Ascending aorta (tissue), 2 donors: ENCODE measurements at regions not wholly inside any gene's neighbourhood (a gene's known extent, or its start where the extent isn't known, plus 50 kb on each side); places are given as distances from the start of the nearest gene placed in this dataset.

Experiments used
- DNase-seq, 2 donors: peaks; one replicate each; pipeline ENCODE4 v3.0.0-alpha.2; 2019; ENCODE audit warnings: low spot score in 2 of 2
- H3K27ac ChIP-seq, 2 donors: fragments of 200-600 bp; sonication (generic); one replicate each; pipeline ENCODE4 v1.5.1; 2016 to 2017; ENCODE audit warnings: mild to moderate bottlenecking in 1 of 2
- H3K27me3 ChIP-seq: fragments of 200-600 bp; sonication (generic); one replicate; pipeline ENCODE4 v1.5.1; 2017
- H3K36me3 ChIP-seq, 2 donors: fragments of 200-600 bp; sonication (generic); one replicate each; pipeline ENCODE4 v1.5.1; 2016
- H3K4me1 ChIP-seq, 2 donors: fragments of 200-600 bp; sonication (generic); one replicate each; pipeline ENCODE4 v1.5.1; 2016 to 2017; ENCODE audit warnings: mild to moderate bottlenecking in 1 of 2
- H3K4me3 ChIP-seq, 2 donors: fragments of 200-600 bp; sonication (generic); one replicate each; pipeline ENCODE4 v1.5.1; 2016 to 2017; ENCODE audit warnings: mild to moderate bottlenecking in 1 of 2
- H3K9me3 ChIP-seq, 2 donors: fragments of 200-600 bp; sonication (generic); one replicate each; pipeline ENCODE4 v1.5.1; 2016
- intact Hi-C: fragments of 100-400 bp; cut with DNase I; formaldehyde crosslinking; loops from one replicate; pipeline ENCODE4 v1.15.1; 2023
- TF ChIP-seq, protein P1 (sequence below), 3 experiments: fragments of 200-600 bp in 2 of 3; fragments of 450-650 bp in 1 of 3; sonication (generic) in 2 of 3; IDR thresholded peaks; one replicate each; pipeline ENCODE4 v1.5.1; 2016 to 2019; ENCODE audit warnings: antibody characterized with exemption in 3 of 3, mild to moderate bottlenecking in 1 of 3, moderate library complexity in 1 of 3

- H3K4me3 ChIP-seq: no peak overlapping the region
- no peaks in the 10 kb centered on the region for H3K36me3 ChIP-seq
- DNase-seq: no peak
- H3K27me3 ChIP-seq: no peaks in the 10 kb centered on the region
- H3K27ac ChIP-seq: no peak overlapping the region
- intact Hi-C loops: no loop called here
- H3K9me3 ChIP-seq: no peaks in the 10 kb centered on the region
- no peaks in the 10 kb centered on the region for H3K4me1 ChIP-seq
- TF ChIP-seq, protein P1, sequence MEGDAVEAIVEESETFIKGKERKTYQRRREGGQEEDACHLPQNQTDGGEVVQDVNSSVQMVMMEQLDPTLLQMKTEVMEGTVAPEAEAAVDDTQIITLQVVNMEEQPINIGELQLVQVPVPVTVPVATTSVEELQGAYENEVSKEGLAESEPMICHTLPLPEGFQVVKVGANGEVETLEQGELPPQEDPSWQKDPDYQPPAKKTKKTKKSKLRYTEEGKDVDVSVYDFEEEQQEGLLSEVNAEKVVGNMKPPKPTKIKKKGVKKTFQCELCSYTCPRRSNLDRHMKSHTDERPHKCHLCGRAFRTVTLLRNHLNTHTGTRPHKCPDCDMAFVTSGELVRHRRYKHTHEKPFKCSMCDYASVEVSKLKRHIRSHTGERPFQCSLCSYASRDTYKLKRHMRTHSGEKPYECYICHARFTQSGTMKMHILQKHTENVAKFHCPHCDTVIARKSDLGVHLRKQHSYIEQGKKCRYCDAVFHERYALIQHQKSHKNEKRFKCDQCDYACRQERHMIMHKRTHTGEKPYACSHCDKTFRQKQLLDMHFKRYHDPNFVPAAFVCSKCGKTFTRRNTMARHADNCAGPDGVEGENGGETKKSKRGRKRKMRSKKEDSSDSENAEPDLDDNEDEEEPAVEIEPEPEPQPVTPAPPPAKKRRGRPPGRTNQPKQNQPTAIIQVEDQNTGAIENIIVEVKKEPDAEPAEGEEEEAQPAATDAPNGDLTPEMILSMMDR (IDR thresholded peaks at IDR 0.05): no peak
Observed at GRCh38 chr6:33925936-33926335, 122.1 kb upstream of the MLN start.

DNA sequence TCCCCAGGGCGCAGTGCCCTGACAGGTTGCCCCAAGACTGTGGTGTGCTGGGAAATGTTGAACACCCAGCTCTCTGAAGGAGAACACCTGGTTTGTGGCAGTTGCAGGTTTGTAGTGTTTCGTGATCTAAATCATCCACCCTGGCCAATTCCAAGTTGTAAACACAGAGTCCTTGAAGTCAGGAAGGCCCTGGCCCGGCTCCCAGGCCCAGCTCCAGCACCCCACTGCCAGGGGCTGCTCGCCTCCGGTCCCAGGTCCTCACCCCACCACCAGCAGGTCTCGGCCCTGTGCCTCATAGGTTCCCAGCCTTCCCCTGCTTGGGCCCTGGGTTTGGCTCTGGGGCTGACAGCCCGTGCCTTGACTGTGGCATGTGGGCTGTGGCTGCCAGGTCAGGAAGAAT lies 121.4 kb upstream of the MLN start:
- Histone ChIP-seq H3K27ac (no peak overlapping the region), H3K9me3 (no peaks in the 10 kb centered on the region), H3K36me3 (no peaks in the 10 kb centered on the region), H3K27me3 (no peaks in the 10 kb centered on the region), H3K4me3 (no peak overlapping the region), H3K4me1 (no peaks in the 10 kb centered on the region)
- TF ChIP-seq, protein P1 (IDR thresholded peaks at IDR 0.05): no peak
- DNase-seq: no peak
- intact Hi-C loops: no loop called here

- Histone ChIP-seq H3K27ac (no peak overlapping the region), H3K4me3 (no peak overlapping the region), H3K36me3 (no peaks in the 10 kb centered on the region), H3K27me3 (no peaks in the 10 kb centered on the region), H3K4me1 (no peaks in the 10 kb centered on the region), H3K9me3 (no peaks in the 10 kb centered on the region)
- TF ChIP-seq, protein P1 (IDR thresholded peaks at IDR 0.05): no peak
- intact Hi-C loops: no loop called here
- no peak for DNase-seq
Observed at GRCh38 chr6:33924681-33925080, 120.9 kb upstream of the MLN start.

GRCh38 chr6:33923857-33924514 lies 120.2 kb upstream of the MLN start:
- H3K4me3 ChIP-seq: no peak overlapping the region
- TF ChIP-seq, protein P1 (IDR thresholded peaks at IDR 0.05): no peak
- no peak for DNase-seq

DNA sequence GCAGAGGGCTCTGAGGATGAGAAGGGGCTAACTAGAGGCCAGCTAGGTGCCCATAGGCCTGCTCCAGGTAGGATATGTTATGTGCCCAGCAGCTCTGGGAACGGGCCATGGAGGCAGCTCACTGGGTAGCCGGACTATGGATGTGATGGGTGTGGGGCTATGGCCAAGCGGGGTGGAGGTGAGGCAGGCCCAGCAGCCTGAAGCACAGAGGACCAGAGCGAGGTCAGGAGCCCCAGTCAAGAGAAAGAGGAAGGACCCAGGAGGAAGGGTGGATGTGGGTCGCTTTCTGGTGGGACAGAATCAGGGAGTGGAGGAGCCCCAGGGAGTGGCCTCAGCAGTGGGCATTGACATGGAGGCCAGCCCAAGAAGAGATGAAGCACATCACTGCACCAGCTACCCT lies 117.9 kb upstream of the MLN start:
- intact Hi-C loops: no loop called here
- no peaks in the 10 kb centered on the region for H3K36me3 ChIP-seq
- TF ChIP-seq, protein P1 (IDR thresholded peaks at IDR 0.05): no peak
- no peak for DNase-seq
- no peak overlapping the region for H3K27ac ChIP-seq
- H3K4me3 ChIP-seq: no peak overlapping the region
- no peaks in the 10 kb centered on the region for H3K9me3 ChIP-seq
- H3K4me1 ChIP-seq: no peaks in the 10 kb centered on the region
- H3K27me3 ChIP-seq: no peaks in the 10 kb centered on the region

More at GRCh38 chr6:33923857-33924514, 120.2 kb upstream of the MLN start:
- H3K27me3 ChIP-seq: no peaks in the 10 kb centered on the region
- H3K27ac ChIP-seq: no peak overlapping the region
- no peaks in the 10 kb centered on the region for H3K36me3 ChIP-seq
- H3K4me1 ChIP-seq: no peaks in the 10 kb centered on the region
- intact Hi-C loops: no loop called here
- H3K9me3 ChIP-seq: no peaks in the 10 kb centered on the region
